Mucosa of gallbladder (tissue), 1 donor: ENCODE measurements at regions not wholly inside any gene's neighbourhood (a gene's known extent, or its start where the extent isn't known, plus 50 kb on each side); places are given as distances from the start of the nearest gene placed in this dataset.

Source experiments
- DNase-seq: peaks from one replicate; pipeline ENCODE4 v3.0.0-alpha.2; 2020; ENCODE audit warnings: low spot score
- donor health status: DM: no; HTN: no; CAD: no.

- no peak for DNase-seq
Measured at GRCh38 chr2:49255409-49255971, 101.2 kb upstream of the FSHR start.

- DNase-seq, result no peak
Measured at GRCh38 chr2:49254401-49254800, 100.1 kb upstream of the FSHR start.

- no peak for DNase-seq
Measured at GRCh38 chr2:49251766-49252165, 97.5 kb upstream of the FSHR start.

GRCh38 chr2:49251251-49251650 lies 96.9 kb upstream of the FSHR start:
- DNase-seq, result no peak

GRCh38 chr2:49248506-49248905 lies 94.2 kb upstream of the FSHR start:
- no peak for DNase-seq

- DNase-seq, result no peak
Measured at GRCh38 chr2:49241991-49242390, 87.7 kb upstream of the FSHR start.

GRCh38 chr2:49241501-49241900 lies 87.2 kb upstream of the FSHR start:
- DNase-seq, result no peak

- DNase-seq, result no peak
Measured at GRCh38 chr2:49240608-49241007, 86.3 kb upstream of the FSHR start.

GRCh38 chr2:49238604-49238960 lies 84.3 kb upstream of the FSHR start:
- DNase-seq, result no peak

- no peak for DNase-seq
Measured at GRCh38 chr2:49237867-49238603, 83.7 kb upstream of the FSHR start.

GRCh38 chr2:49236316-49236715 lies 82.0 kb upstream of the FSHR start:
- DNase-seq, result no peak

GRCh38 chr2:49226360-49226759 lies 72.0 kb upstream of the FSHR start:
- DNase-seq, result no peak

- no peak for DNase-seq
Measured at GRCh38 chr2:49225126-49225525, 70.8 kb upstream of the FSHR start.

- DNase-seq, result no peak
Measured at GRCh38 chr2:49224426-49225010, 70.2 kb upstream of the FSHR start.

- DNase-seq, result no peak
Measured at GRCh38 chr2:49222975-49223528, 68.7 kb upstream of the FSHR start.

GRCh38 chr2:49219741-49220140 lies 65.4 kb upstream of the FSHR start:
- DNase-seq, result no peak

- DNase-seq, result no peak
Measured at GRCh38 chr2:49210191-49210590, 55.9 kb upstream of the FSHR start.

- DNase-seq, result no peak
Measured at GRCh38 chr2:49207204-49207603, 52.9 kb upstream of the FSHR start.
